Peyer's patch (tissue), 4 donors: ENCODE measurements at regions not wholly inside any gene's neighbourhood (a gene's known extent, or its start where the extent isn't known, plus 50 kb on each side); places are given as distances from the start of the nearest gene placed in this dataset.

ENCODE experiments used
- POLR2A ChIP-seq, 2 donors: fragments of 450-650 bp; IDR thresholded peaks; one replicate each; pipeline ENCODE4 v1.5.1; 2017; ENCODE audit warnings: antibody characterized with exemption in 2 of 2, mild to moderate bottlenecking in 2 of 2, moderate library complexity in 2 of 2
- TF ChIP-seq, protein P1 (sequence below), 6 experiments: fragments of 450-650 bp in 4 of 6; fragments of 200-600 bp in 2 of 6; sonication (generic) in 1 of 6; IDR thresholded peaks; one replicate each; pipeline ENCODE4 v1.5.1; 2017 to 2019; ENCODE audit warnings: antibody characterized with exemption in 6 of 6, mild to moderate bottlenecking in 3 of 6, moderate library complexity in 1 of 6

DNA sequence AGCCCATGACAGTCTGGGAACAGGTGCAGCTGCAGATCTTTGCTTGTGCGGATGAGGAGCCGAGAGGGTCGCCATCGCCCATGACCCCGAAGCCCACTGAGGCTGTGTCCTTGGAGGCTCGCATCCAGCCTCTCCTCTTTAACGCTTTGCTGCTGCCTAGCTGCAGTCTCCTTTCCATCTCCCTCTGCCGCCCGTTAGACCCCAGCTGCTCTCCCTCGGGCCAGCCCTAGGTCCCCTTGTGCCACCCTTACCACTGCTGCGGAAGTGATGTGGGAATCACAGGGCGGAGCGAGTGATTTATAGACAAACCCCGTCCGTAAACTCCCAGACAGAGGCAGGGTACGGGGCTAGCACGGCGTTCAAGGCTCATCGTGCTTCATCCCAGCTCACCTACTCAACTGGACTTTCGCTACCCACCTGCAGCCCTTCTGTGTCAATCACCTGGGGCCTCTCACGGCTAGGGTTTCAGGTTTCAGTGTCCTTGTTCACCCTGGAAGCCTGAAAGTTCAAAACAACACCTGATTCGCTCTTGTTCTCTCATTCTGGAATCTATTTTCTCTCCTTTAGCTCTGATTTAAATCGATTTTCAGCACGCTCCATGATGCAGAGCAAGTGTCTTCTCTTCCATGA lies 76.1 kb downstream of the PAX1 start:
- TF ChIP-seq, protein P1, sequence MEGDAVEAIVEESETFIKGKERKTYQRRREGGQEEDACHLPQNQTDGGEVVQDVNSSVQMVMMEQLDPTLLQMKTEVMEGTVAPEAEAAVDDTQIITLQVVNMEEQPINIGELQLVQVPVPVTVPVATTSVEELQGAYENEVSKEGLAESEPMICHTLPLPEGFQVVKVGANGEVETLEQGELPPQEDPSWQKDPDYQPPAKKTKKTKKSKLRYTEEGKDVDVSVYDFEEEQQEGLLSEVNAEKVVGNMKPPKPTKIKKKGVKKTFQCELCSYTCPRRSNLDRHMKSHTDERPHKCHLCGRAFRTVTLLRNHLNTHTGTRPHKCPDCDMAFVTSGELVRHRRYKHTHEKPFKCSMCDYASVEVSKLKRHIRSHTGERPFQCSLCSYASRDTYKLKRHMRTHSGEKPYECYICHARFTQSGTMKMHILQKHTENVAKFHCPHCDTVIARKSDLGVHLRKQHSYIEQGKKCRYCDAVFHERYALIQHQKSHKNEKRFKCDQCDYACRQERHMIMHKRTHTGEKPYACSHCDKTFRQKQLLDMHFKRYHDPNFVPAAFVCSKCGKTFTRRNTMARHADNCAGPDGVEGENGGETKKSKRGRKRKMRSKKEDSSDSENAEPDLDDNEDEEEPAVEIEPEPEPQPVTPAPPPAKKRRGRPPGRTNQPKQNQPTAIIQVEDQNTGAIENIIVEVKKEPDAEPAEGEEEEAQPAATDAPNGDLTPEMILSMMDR (IDR thresholded peaks at IDR 0.05) = no peak
- TF ChIP-seq POLR2A (IDR thresholded peaks at IDR 0.05) = no peak
